Stomach (tissue), 8 donors: ENCODE measurements at regions not wholly inside any gene's neighbourhood (a gene's known extent, or its start where the extent isn't known, plus 50 kb on each side); places are given as distances from the start of the nearest gene placed in this dataset.
A peak's percentile ranks its signal among the peaks of the same experiment; 100 is the strongest.

ENCODE experiments used
- DNase-seq, 2 donors: peaks; one replicate each; pipeline versions ENCODE4 v3.0.0 to v3.0.0-alpha.2; 2013 to 2019
- H3K27ac ChIP-seq, 5 donors: fragments of 200-600 bp in 4 of 5; sonication (generic) in 4 of 5; one replicate each; pipeline ENCODE4 v1.5.1; 2013 to 2019; ENCODE audit warnings: mild to moderate bottlenecking in 1 of 5, moderate library complexity in 1 of 5
- H3K27me3 ChIP-seq, 3 donors: fragments of 200-600 bp; sonication (generic); one replicate each; pipeline ENCODE4 v1.5.1; 2017 to 2019; ENCODE audit warnings: mixed run types in 1 of 3
- H3K36me3 ChIP-seq, 4 donors: fragments of 200-600 bp; sonication (generic); 1 replicate in 3 of 4; 2 replicates in 1 of 4; pipeline ENCODE4 v1.5.1; 2016 to 2019
- H3K4me1 ChIP-seq, 4 donors: fragments of 200-600 bp; sonication (generic); one replicate each; pipeline ENCODE4 v1.5.1; 2016 to 2019
- H3K4me3 ChIP-seq, 4 donors: fragments of 200-600 bp; sonication (generic) in 3 of 4; one replicate each; pipeline ENCODE4 v1.5.1; 2016 to 2019; ENCODE audit warnings: mild to moderate bottlenecking in 1 of 4
- H3K9me3 ChIP-seq, 4 donors: fragments of 200-600 bp; sonication (generic); one replicate each; pipeline ENCODE4 v1.5.1; 2016 to 2019
- CTCF ChIP-seq, 7 experiments: fragments of 450-650 bp in 4 of 7; fragments of 200-600 bp in 3 of 7; sonication (generic) in 3 of 7; IDR thresholded peaks; one replicate each; pipeline ENCODE4 v1.5.1; 2016 to 2019; ENCODE audit warnings: antibody characterized with exemption in 7 of 7, control low read depth in 2 of 7, mild to moderate bottlenecking in 1 of 7
- EP300 ChIP-seq: sonication (generic); formaldehyde crosslinking; IDR thresholded peaks from one replicate; pipeline ENCODE4 v1.6.1; 2017; ENCODE audit warnings: antibody characterized with exemption
- POLR2A ChIP-seq, 4 donors: fragments of 450-650 bp; IDR thresholded peaks; one replicate each; pipeline ENCODE4 v1.6.1; 2016; ENCODE audit warnings: antibody characterized with exemption in 4 of 4, control low read depth in 2 of 4, mild to moderate bottlenecking in 1 of 4, moderate library complexity in 1 of 4
- POLR2AphosphoS5 ChIP-seq, 3 donors: sonication (generic); formaldehyde crosslinking; IDR thresholded peaks; one replicate each; pipeline ENCODE4 v1.6.1; 2016; ENCODE audit warnings: antibody characterized with exemption in 3 of 3
- WGBS, 5 donors: extraction: QIAGEN DNeasy Blood & Tissue Kit in 3 of 5; methylation state at CpG; one replicate each; pipeline versions ENCODE4 v1.1.5 to v1.1.7; 2013 to 2018; 5-methylcytosine and 5-hydroxymethylcytosine counted together
- intact Hi-C: fragments of 100-400 bp; cut with DNase I; formaldehyde crosslinking; loops from one replicate; pipeline ENCODE4 v1.15.1; 2023; ENCODE audit warnings: low total_unique reads
- donor health status: healthy with polysubstance abuse.
- donor health status: Bipolar disorder and iron deficiency.
- donor health status: healthy.

GRCh38 chr4:151573474-151573873 is 164.5 kb downstream of the FHIP1A start:
- WGBS, 5 donors, result 79 to 97% (median 91%) methylated on average over 2 of the region's 2 CpGs
- Histone ChIP-seq H3K4me3 (no peak overlapping the region), H3K36me3 (peaks cover 0 to 4% (median 0%) of the 10 kb centered on the region in 4 donors), H3K27me3 (no peaks in the 10 kb centered on the region), H3K4me1 (peaks cover 0 to 6% (median 0%) of the 10 kb centered on the region in 4 donors), H3K27ac (no peak overlapping the region), H3K9me3 (no peaks in the 10 kb centered on the region)
- no peak for TF ChIP-seq POLR2A (IDR thresholded peaks at IDR 0.05)
- TF ChIP-seq EP300, result no peak
- no peak for TF ChIP-seq POLR2AphosphoS5 (IDR thresholded peaks at IDR 0.05)
- TF ChIP-seq CTCF (IDR thresholded peaks at IDR 0.05), result no peak
- intact Hi-C loops, result no loop called here
- no peak for DNase-seq

GRCh38 chr4:151573945-151574344 is 165.0 kb downstream of the FHIP1A start:
- peak; percentile 11 to 27 for DNase-seq
- Histone ChIP-seq H3K27me3 (no peaks in the 10 kb centered on the region), H3K4me1 (peaks cover 0 to 6% (median 0%) of the 10 kb centered on the region in 4 donors), H3K27ac (no peak overlapping the region), H3K9me3 (no peaks in the 10 kb centered on the region), H3K36me3 (peaks cover 0 to 4% (median 0%) of the 10 kb centered on the region in 4 donors), H3K4me3 (no peak overlapping the region)
- peak in 1 of 3 donors; percentile 56 for TF ChIP-seq POLR2AphosphoS5 (IDR thresholded peaks at IDR 0.05)
- no peak for TF ChIP-seq CTCF (IDR thresholded peaks at IDR 0.05)
- intact Hi-C loops, result no loop called here
- WGBS, 5 donors, result 61 to 87% (median 75%) methylated on average over 1 of the region's 1 CpG

- no peak for DNase-seq
- Histone ChIP-seq H3K4me3 (no peak overlapping the region), H3K27ac (no peak overlapping the region), H3K36me3 (peaks cover 0 to 4% (median 0%) of the 10 kb centered on the region in 4 donors), H3K9me3 (no peaks in the 10 kb centered on the region), H3K27me3 (no peaks in the 10 kb centered on the region), H3K4me1 (peaks cover 0 to 6% (median 0%) of the 10 kb centered on the region in 4 donors)
- TF ChIP-seq POLR2A (IDR thresholded peaks at IDR 0.05) (no peak), CTCF (IDR thresholded peaks at IDR 0.05) (no peak), POLR2AphosphoS5 (IDR thresholded peaks at IDR 0.05) (no peak), EP300 (no peak)
- intact Hi-C loops, result no loop called here
These were observed 166.0 kb downstream of the FHIP1A start for GRCh38 chr4:151574968-151575367.

GRCh38 chr4:151575646-151576045 is 166.7 kb downstream of the FHIP1A start:
- Histone ChIP-seq H3K36me3 (peaks cover 0 to 4% (median 0%) of the 10 kb centered on the region in 4 donors), H3K9me3 (no peaks in the 10 kb centered on the region), H3K4me1 (peaks cover 0 to 6% (median 0%) of the 10 kb centered on the region in 4 donors), H3K27me3 (no peaks in the 10 kb centered on the region), H3K4me3 (no peak overlapping the region), H3K27ac (no peak overlapping the region)
- no peak for DNase-seq
- WGBS, 5 donors, result 77 to 85% (median 79%) methylated on average over 3 of the region's 3 CpGs
- no peak for TF ChIP-seq POLR2AphosphoS5 (IDR thresholded peaks at IDR 0.05)
- TF ChIP-seq CTCF (IDR thresholded peaks at IDR 0.05), result no peak
- no peak for TF ChIP-seq EP300
- no peak for TF ChIP-seq POLR2A (IDR thresholded peaks at IDR 0.05)
- intact Hi-C loops, result no loop called here
